Panc1 (cell line): ENCODE measurements at regions not wholly inside any gene's neighbourhood (a gene's known extent, or its start where the extent isn't known, plus 50 kb on each side); places are given as distances from the start of the nearest gene placed in this dataset.

Experiments used
- POLR2AphosphoS5 ChIP-seq: IDR thresholded peaks from 2 replicates; pipeline ENCODE4 v1.6.1; 2012; ENCODE audit warnings: mild to moderate bottlenecking, low read depth, low read length, moderate library complexity
- REST ChIP-seq, 2 experiments: IDR thresholded peaks; 2 replicates each; pipeline ENCODE4 v1.6.1; 2011 to 2012; ENCODE audit warnings: low read depth in 2 of 2, control low read depth in 1 of 2, low read length in 1 of 2, mild to moderate bottlenecking in 1 of 2, moderate library complexity in 1 of 2; ENCODE audit not compliant: insufficient read depth in 1 of 2
- SIN3A ChIP-seq: IDR thresholded peaks from 2 replicates; pipeline ENCODE4 v1.6.1; 2012; ENCODE audit warnings: low read depth, mild to moderate bottlenecking, low read length, moderate library complexity, borderline replicate concordance; ENCODE audit not compliant: insufficient read depth
- TF ChIP-seq, protein P1 (sequence below): fragments of 450-650 bp; IDR thresholded peaks from 2 replicates; pipeline ENCODE4 v1.5.1; 2017; ENCODE audit warnings: mild to moderate bottlenecking

DNA sequence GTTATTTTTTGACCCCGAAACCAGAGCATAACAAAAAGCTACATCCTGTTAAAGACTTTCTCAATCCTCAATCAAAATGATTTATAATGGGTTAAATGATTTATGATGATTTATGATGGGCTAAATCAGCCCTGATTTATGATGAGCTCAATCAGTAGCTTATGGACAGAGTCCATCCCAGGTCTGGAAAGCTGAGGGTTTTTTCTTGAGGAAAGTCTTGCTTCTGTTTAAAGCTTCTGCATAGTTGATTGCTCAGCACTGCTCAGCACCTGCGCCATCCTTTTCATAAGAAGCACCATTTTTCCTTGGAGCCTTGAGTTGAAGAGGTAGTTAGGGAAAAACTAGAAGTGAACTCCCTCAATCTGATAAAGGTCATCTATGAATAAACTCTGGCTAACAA is 356.8 kb downstream of the CYRIA start:
- TF ChIP-seq, protein P1, sequence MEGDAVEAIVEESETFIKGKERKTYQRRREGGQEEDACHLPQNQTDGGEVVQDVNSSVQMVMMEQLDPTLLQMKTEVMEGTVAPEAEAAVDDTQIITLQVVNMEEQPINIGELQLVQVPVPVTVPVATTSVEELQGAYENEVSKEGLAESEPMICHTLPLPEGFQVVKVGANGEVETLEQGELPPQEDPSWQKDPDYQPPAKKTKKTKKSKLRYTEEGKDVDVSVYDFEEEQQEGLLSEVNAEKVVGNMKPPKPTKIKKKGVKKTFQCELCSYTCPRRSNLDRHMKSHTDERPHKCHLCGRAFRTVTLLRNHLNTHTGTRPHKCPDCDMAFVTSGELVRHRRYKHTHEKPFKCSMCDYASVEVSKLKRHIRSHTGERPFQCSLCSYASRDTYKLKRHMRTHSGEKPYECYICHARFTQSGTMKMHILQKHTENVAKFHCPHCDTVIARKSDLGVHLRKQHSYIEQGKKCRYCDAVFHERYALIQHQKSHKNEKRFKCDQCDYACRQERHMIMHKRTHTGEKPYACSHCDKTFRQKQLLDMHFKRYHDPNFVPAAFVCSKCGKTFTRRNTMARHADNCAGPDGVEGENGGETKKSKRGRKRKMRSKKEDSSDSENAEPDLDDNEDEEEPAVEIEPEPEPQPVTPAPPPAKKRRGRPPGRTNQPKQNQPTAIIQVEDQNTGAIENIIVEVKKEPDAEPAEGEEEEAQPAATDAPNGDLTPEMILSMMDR = no peak
- TF ChIP-seq REST (IDR thresholded peaks at IDR 0.05; ENCODE audit: insufficient read depth in 1 of 2, low read depth in 2 of 2, low read length in 1 of 2) = no peak
- no peak for TF ChIP-seq POLR2AphosphoS5
- TF ChIP-seq SIN3A = no peak
